Prostate gland (tissue), 2 donors: ENCODE measurements at regions not wholly inside any gene's neighbourhood (a gene's known extent, or its start where the extent isn't known, plus 50 kb on each side); places are given as distances from the start of the nearest gene placed in this dataset.
"Not testable (repeated sequence)": the region's sequence is repeated elsewhere in the genome, so short reads cannot be mapped to it uniquely, and the experiment has no call there.

ENCODE experiments used
- DNase-seq: peaks from one replicate; pipeline ENCODE4 v3.0.0-alpha.2; 2019; ENCODE audit warnings: low spot score
- H3K27ac ChIP-seq, 2 donors: fragments of 200-600 bp; sonication (generic); 2 replicates each; pipeline ENCODE4 v1.5.1; 2017 to 2019
- H3K27me3 ChIP-seq: fragments of 200-600 bp; sonication (generic); replicated peaks from 2 replicates; pipeline ENCODE4 v1.5.1; 2019; ENCODE audit not compliant: insufficient read depth
- H3K36me3 ChIP-seq, 2 donors: fragments of 200-600 bp; sonication (generic); 1 replicate in 1 of 2; 2 replicates in 1 of 2; pipeline versions ENCODE4 v1.5.1 to v1.8.1; 2017 to 2019
- H3K4me1 ChIP-seq: fragments of 200-600 bp; sonication (generic); replicated peaks from 2 replicates; pipeline ENCODE4 v1.5.1; 2019
- H3K4me3 ChIP-seq, 2 donors: fragments of 200-600 bp; sonication (generic); 2 replicates each; pipeline ENCODE4 v1.5.1; 2017 to 2019
- H3K9me3 ChIP-seq: fragments of 200-600 bp; sonication (generic); 2 replicates; pipeline ENCODE4 v1.5.1; 2017
- POLR2A ChIP-seq: fragments of 450-650 bp; IDR thresholded peaks from one replicate; pipeline ENCODE4 v1.6.1; 2016; ENCODE audit warnings: antibody characterized with exemption, mild to moderate bottlenecking
- POLR2AphosphoS5 ChIP-seq: sonication (generic); formaldehyde crosslinking; IDR thresholded peaks from one replicate; pipeline ENCODE4 v1.6.1; 2017; ENCODE audit warnings: antibody characterized with exemption
- WGBS: methylation state at CpG from one replicate; pipeline ENCODE4 v1.1.5; 2018; 5-methylcytosine and 5-hydroxymethylcytosine counted together
- intact Hi-C: fragments of 100-400 bp; cut with DNase I; formaldehyde crosslinking; loops from one replicate; pipeline ENCODE4 v1.14.2; 2022
- TF ChIP-seq, protein P1 (sequence below), 4 experiments: fragments of 200-600 bp in 2 of 4; fragments of 450-650 bp in 2 of 4; sonication (generic) in 2 of 4; IDR thresholded peaks; 1 replicate in 3 of 4; 2 replicates in 1 of 4; pipeline ENCODE4 v1.5.1; 2016 to 2019; ENCODE audit warnings: antibody characterized with exemption in 4 of 4, mild to moderate bottlenecking in 2 of 4, moderate library complexity in 2 of 4

DNA sequence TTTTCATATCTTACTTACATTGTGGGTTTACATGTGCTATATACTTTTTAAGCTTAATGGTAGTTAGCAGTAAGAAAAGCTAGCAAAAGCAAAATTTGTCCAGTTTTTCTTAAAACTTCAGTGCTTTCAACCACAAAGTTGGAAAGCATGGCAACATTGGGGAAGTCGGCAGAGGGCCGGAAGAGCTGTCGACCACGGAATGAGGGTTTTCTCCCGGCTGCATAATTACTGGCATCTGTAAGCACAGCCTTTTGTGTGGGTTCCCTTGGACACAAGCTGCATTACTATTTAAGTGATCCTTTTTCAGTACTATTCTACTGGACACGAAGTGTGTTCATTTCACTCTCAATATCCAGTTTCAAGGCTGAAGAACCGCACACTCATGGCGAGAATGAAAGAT is 560.4 kb downstream of the ANKRD50 start:
- Histone ChIP-seq H3K4me3 (no peak overlapping the region), H3K9me3 (no peaks in the 10 kb centered on the region), H3K27me3 (no peaks in the 10 kb centered on the region), H3K36me3 (no peaks in the 10 kb centered on the region), H3K4me1 (no peaks in the 10 kb centered on the region), H3K27ac (no peak overlapping the region)
- WGBS: 91% methylated on average over 8 of the region's 8 CpGs
- no peak for TF ChIP-seq POLR2A
- TF ChIP-seq, protein P1, sequence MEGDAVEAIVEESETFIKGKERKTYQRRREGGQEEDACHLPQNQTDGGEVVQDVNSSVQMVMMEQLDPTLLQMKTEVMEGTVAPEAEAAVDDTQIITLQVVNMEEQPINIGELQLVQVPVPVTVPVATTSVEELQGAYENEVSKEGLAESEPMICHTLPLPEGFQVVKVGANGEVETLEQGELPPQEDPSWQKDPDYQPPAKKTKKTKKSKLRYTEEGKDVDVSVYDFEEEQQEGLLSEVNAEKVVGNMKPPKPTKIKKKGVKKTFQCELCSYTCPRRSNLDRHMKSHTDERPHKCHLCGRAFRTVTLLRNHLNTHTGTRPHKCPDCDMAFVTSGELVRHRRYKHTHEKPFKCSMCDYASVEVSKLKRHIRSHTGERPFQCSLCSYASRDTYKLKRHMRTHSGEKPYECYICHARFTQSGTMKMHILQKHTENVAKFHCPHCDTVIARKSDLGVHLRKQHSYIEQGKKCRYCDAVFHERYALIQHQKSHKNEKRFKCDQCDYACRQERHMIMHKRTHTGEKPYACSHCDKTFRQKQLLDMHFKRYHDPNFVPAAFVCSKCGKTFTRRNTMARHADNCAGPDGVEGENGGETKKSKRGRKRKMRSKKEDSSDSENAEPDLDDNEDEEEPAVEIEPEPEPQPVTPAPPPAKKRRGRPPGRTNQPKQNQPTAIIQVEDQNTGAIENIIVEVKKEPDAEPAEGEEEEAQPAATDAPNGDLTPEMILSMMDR (IDR thresholded peaks at IDR 0.05): no peak
- no peak for TF ChIP-seq POLR2AphosphoS5
- intact Hi-C loops: no loop called here
- DNase-seq: no peak

DNA sequence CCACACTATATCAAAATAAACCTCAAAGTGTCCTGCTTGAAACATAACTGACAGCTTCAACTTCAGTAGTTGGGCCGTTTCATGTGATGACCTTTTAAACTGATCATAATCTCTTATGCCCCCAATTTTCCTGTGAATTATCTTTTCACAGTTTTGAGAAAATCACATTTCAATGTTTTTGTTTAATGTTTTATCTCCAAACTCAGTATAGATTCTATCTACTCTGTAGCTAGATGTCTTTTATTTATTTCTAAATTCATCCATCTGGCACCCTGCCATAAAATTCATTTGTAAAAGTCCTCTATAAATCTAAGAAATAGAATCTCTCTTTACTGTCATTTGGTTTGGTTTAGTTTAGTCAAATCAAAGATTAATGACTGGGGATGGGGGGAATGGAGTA is 557.3 kb downstream of the ANKRD50 start:
- Histone ChIP-seq H3K4me3 (no peak overlapping the region), H3K9me3 (no peaks in the 10 kb centered on the region), H3K27me3 (no peaks in the 10 kb centered on the region), H3K27ac (no peak overlapping the region), H3K4me1 (no peaks in the 10 kb centered on the region), H3K36me3 (no peaks in the 10 kb centered on the region)
- 50% methylated on average over 1 of the region's 1 CpG for WGBS
- TF ChIP-seq POLR2AphosphoS5 (no peak), POLR2A (no peak)
- TF ChIP-seq, protein P1 (IDR thresholded peaks at IDR 0.05): no peak
- no peak for DNase-seq
- intact Hi-C loops: no loop called here

DNA sequence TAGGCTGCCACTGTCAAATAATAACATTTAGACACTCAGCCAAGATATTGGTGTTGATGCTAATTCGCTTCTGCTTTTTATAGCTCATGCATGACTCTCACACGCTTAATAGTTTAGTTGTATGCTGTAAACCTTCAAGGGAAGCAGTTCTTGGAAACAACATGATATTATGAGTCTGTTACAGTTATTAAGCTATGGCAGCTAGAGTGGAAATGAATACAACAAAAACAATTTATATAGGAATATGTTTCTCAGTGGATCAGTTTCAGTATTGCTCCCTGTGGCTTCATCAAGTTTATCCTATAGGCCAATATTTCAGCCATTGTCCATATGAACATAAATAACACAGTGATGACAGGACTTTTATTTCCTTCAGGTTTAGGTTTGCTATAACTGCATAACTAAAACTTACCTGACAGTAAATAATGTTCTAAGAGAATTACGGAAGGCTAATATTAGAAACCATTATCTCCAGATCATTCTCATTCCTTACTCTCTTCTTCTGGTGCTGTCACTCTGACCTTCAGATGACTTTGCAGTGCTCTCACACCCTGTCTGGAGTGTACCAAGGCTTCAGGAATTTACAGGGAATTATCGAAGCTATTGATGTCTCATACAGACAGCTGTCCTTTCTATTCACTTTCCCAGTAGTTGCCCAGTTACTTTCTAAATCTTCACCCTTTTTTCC is 555.0 kb downstream of the ANKRD50 start:
- no peaks in the 10 kb centered on the region for H3K4me1 ChIP-seq
- no peak overlapping the region for H3K4me3 ChIP-seq
- TF ChIP-seq, protein P1 (IDR thresholded peaks at IDR 0.05): no peak
- TF ChIP-seq POLR2AphosphoS5: no peak
- intact Hi-C loops: no loop called here
- no peaks in the 10 kb centered on the region for H3K36me3 ChIP-seq
- 75% methylated on average over 4 of the region's 4 CpGs for WGBS
- no peaks in the 10 kb centered on the region for H3K27me3 ChIP-seq
- H3K9me3 ChIP-seq: no peaks in the 10 kb centered on the region
- DNase-seq: no peak
- no peak overlapping the region for H3K27ac ChIP-seq

DNA sequence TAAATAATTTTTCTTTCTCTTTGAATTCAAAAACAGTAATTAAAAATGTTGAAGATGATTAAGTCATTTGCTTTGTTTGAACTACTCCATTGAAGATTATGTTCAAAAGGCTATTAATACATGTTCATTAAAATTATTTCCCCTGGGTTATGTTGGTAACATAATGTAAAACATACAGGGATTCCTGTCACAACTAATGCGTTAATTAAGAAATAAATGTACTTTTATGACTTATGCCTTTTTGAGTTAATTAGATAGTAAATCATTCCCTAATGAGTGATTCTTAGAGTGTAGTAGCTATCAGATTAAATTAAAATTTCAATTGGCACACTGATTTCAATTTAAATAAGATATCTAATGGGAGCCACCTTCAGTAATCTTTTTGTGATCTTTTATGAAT is 549.1 kb downstream of the ANKRD50 start:
- no peak overlapping the region for H3K4me3 ChIP-seq
- H3K27ac ChIP-seq: no peak overlapping the region
- H3K9me3 ChIP-seq: no peaks in the 10 kb centered on the region
- no peak for DNase-seq
- no peaks in the 10 kb centered on the region for H3K4me1 ChIP-seq
- H3K36me3 ChIP-seq: no peaks in the 10 kb centered on the region
- intact Hi-C loops: no loop called here
- WGBS: 96% methylated on average over 1 of the region's 1 CpG
- no peaks in the 10 kb centered on the region for H3K27me3 ChIP-seq
- TF ChIP-seq, protein P1 (IDR thresholded peaks at IDR 0.05): no peak
- TF ChIP-seq POLR2A (no peak), POLR2AphosphoS5 (no peak)

- Histone ChIP-seq H3K4me1 (no peaks in the 10 kb centered on the region), H3K27me3 (no peaks in the 10 kb centered on the region), H3K36me3 (no peaks in the 10 kb centered on the region), H3K27ac (no peak overlapping the region), H3K9me3 (no peaks in the 10 kb centered on the region), H3K4me3 (no peak overlapping the region)
- DNase-seq: no peak
- TF ChIP-seq, protein P1 (IDR thresholded peaks at IDR 0.05): no peak
- TF ChIP-seq POLR2A (no peak), POLR2AphosphoS5 (no peak)
- 88% methylated on average over 2 of the region's 2 CpGs for WGBS
- intact Hi-C loops: no loop called here
Observed at GRCh38 chr4:124167602-124168001, 544.9 kb downstream of the ANKRD50 start.

- H3K27me3 ChIP-seq, H3K27ac ChIP-seq, H3K4me1 ChIP-seq, DNase-seq, H3K9me3 ChIP-seq, H3K36me3 ChIP-seq, H3K4me3 ChIP-seq, intact Hi-C loops: not testable (repeated sequence)
- 96% methylated on average over 1 of the region's 1 CpG for WGBS
Observed at GRCh38 chr4:124169524-124169923, 543.0 kb downstream of the ANKRD50 start.
